GM18507 (cell line): ENCODE measurements at regions not wholly inside any gene's neighbourhood (a gene's known extent, or its start where the extent isn't known, plus 50 kb on each side); places are given as distances from the start of the nearest gene placed in this dataset.

Source experiments
- DNase-seq: peaks from one replicate; pipeline ENCODE4 v3.0.0; 2011; ENCODE audit warnings: low read depth; ENCODE audit not compliant: insufficient read length; ENCODE audit errors: extremely low spot score
- FAIRE-seq: peaks from 2 replicates; lab custom pipeline; 2011; peaks lifted over from hg19 to GRCh38; lab: Jason Lieb, UNC

GRCh38 chr1:30405081-30405480, 318.3 kb downstream of the MATN1 start:
- DNase-seq (no peak), FAIRE-seq (no peak)

- no peak for FAIRE-seq
- no peak for DNase-seq
Measured at GRCh38 chr1:30404341-30404740, 319.0 kb downstream of the MATN1 start.

GRCh38 chr1:30403726-30404125, 319.7 kb downstream of the MATN1 start:
- FAIRE-seq, result no peak
- DNase-seq, result no peak

GRCh38 chr1:30403061-30403645, 320.2 kb downstream of the MATN1 start:
- FAIRE-seq (no peak), DNase-seq (no peak)

- no peak for FAIRE-seq
- no peak for DNase-seq
Measured at GRCh38 chr1:30402031-30402430, 321.4 kb downstream of the MATN1 start.

GRCh38 chr1:30400507-30400906, 322.9 kb downstream of the MATN1 start:
- FAIRE-seq (no peak), DNase-seq (no peak)

GRCh38 chr1:30399026-30399425, 324.4 kb downstream of the MATN1 start:
- no peak for FAIRE-seq
- DNase-seq, result no peak

- FAIRE-seq (no peak), DNase-seq (no peak)
Measured at GRCh38 chr1:30397576-30397975, 325.8 kb downstream of the MATN1 start.

- no peak for FAIRE-seq
- DNase-seq, result no peak
Measured at GRCh38 chr1:30395631-30396030, 327.8 kb downstream of the MATN1 start.

GRCh38 chr1:30388386-30388785, 335.0 kb downstream of the MATN1 start:
- no peak for FAIRE-seq
- no peak for DNase-seq

- DNase-seq (no peak), FAIRE-seq (no peak)
Measured at GRCh38 chr1:30386156-30386926, 337.0 kb downstream of the MATN1 start.

GRCh38 chr1:30385246-30385995, 338.0 kb downstream of the MATN1 start:
- no peak for FAIRE-seq
- no peak for DNase-seq

GRCh38 chr1:30384286-30385245, 338.8 kb downstream of the MATN1 start:
- DNase-seq (no peak), FAIRE-seq (no peak)

GRCh38 chr1:30383221-30383711, 340.1 kb downstream of the MATN1 start:
- FAIRE-seq, result no peak

GRCh38 chr1:30382496-30382895, 340.9 kb downstream of the MATN1 start:
- FAIRE-seq, result no peak

More at GRCh38 chr1:30383221-30383711, 340.1 kb downstream of the MATN1 start:
- no peak for DNase-seq

GRCh38 chr1:30381671-30382365, 341.6 kb downstream of the MATN1 start:
- DNase-seq (no peak), FAIRE-seq (no peak)

More at GRCh38 chr1:30382496-30382895, 340.9 kb downstream of the MATN1 start:
- DNase-seq, result no peak

- no peak for DNase-seq
Measured at GRCh38 chr1:30381266-30381665, 342.1 kb downstream of the MATN1 start.

GRCh38 chr1:30380625-30380984, 342.8 kb downstream of the MATN1 start:
- no peak for DNase-seq
- FAIRE-seq, result no peak

More at GRCh38 chr1:30381266-30381665, 342.1 kb downstream of the MATN1 start:
- no peak for FAIRE-seq
